ENCODE measurements at regions not wholly inside any gene's neighbourhood (a gene's known extent, or its start where the extent isn't known, plus 50 kb on each side); places are given as distances from the start of the nearest gene placed in this dataset.

GRCh38 chr3:28125342-28125741, 116.1 kb upstream of the CMC1 start:
- H4K20me1 ChIP-seq (ENCODE audit: insufficient read depth, low read length): no peaks in the 10 kb centered on the region
- peaks cover 9% of the 10 kb centered on the region for H3K4me1 ChIP-seq (ENCODE audit: insufficient read depth, low read length)
- H3K36me3 ChIP-seq (ENCODE audit: insufficient read depth, low read length): no peaks in the 10 kb centered on the region
- DNase-seq: no peak
- H2AFZ ChIP-seq (ENCODE audit: low read depth, low read length): peak overlapping the region; percentile 19; the same call in 1 of the 2 replicates
- no peaks in the 10 kb centered on the region for H3K27me3 ChIP-seq (ENCODE audit: insufficient read depth, low read length, poor library complexity)
- no peak overlapping the region for H3K27ac ChIP-seq (ENCODE audit: low read length)
- no peak overlapping the region for H3K9ac ChIP-seq (ENCODE audit: low read depth, low read length)
- TF ChIP-seq EZH2 (IDR thresholded peaks at IDR 0.05; ENCODE audit: borderline replicate concordance, low read depth, low read length, severe bottlenecking): no peak
- TF ChIP-seq, protein P1, sequence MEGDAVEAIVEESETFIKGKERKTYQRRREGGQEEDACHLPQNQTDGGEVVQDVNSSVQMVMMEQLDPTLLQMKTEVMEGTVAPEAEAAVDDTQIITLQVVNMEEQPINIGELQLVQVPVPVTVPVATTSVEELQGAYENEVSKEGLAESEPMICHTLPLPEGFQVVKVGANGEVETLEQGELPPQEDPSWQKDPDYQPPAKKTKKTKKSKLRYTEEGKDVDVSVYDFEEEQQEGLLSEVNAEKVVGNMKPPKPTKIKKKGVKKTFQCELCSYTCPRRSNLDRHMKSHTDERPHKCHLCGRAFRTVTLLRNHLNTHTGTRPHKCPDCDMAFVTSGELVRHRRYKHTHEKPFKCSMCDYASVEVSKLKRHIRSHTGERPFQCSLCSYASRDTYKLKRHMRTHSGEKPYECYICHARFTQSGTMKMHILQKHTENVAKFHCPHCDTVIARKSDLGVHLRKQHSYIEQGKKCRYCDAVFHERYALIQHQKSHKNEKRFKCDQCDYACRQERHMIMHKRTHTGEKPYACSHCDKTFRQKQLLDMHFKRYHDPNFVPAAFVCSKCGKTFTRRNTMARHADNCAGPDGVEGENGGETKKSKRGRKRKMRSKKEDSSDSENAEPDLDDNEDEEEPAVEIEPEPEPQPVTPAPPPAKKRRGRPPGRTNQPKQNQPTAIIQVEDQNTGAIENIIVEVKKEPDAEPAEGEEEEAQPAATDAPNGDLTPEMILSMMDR (IDR thresholded peaks at IDR 0.05; ENCODE audit: borderline replicate concordance, extremely low read depth, low read length, poor library complexity, severe bottlenecking): no peak
- H3K4me2 ChIP-seq (ENCODE audit: insufficient read depth, low read length): no peak overlapping the region
- H3K79me2 ChIP-seq (ENCODE audit: insufficient read depth, low read length): no peaks in the 10 kb centered on the region
- no peak overlapping the region for H3K4me3 ChIP-seq (ENCODE audit: low read depth in 1 of 2, low read length in 2 of 2)
- ATAC-seq (ENCODE audit: insufficient read depth, low read depth): no peak
- H3K9me3 ChIP-seq (ENCODE audit: insufficient read depth, low read length, severe bottlenecking): no peaks in the 10 kb centered on the region

GRCh38 chr3:28130836-28131235, 110.6 kb upstream of the CMC1 start:
- H3K9ac ChIP-seq (ENCODE audit: low read depth, low read length): no peak overlapping the region
- H3K4me2 ChIP-seq (ENCODE audit: insufficient read depth, low read length): no peak overlapping the region
- no peaks in the 10 kb centered on the region for H3K36me3 ChIP-seq (ENCODE audit: insufficient read depth, low read length)
- H3K4me1 ChIP-seq (ENCODE audit: insufficient read depth, low read length): no peaks in the 10 kb centered on the region
- H3K27me3 ChIP-seq (ENCODE audit: insufficient read depth, low read length, poor library complexity): no peaks in the 10 kb centered on the region
- H3K4me3 ChIP-seq (ENCODE audit: low read depth in 1 of 2, low read length in 2 of 2): no peak overlapping the region
- no peaks in the 10 kb centered on the region for H3K79me2 ChIP-seq (ENCODE audit: insufficient read depth, low read length)
- no peaks in the 10 kb centered on the region for H4K20me1 ChIP-seq (ENCODE audit: insufficient read depth, low read length)
- no peak overlapping the region for H3K27ac ChIP-seq (ENCODE audit: low read length)
- DNase-seq (no peak), ATAC-seq (ENCODE audit: insufficient read depth, low read depth) (no peak)
- no peaks in the 10 kb centered on the region for H3K9me3 ChIP-seq (ENCODE audit: insufficient read depth, low read length, severe bottlenecking)
- no peak for TF ChIP-seq EZH2 (IDR thresholded peaks at IDR 0.05; ENCODE audit: borderline replicate concordance, low read depth, low read length, severe bottlenecking)
- TF ChIP-seq, protein P1 (IDR thresholded peaks at IDR 0.05; ENCODE audit: borderline replicate concordance, extremely low read depth, low read length, poor library complexity, severe bottlenecking): no peak
- no peak overlapping the region for H2AFZ ChIP-seq (ENCODE audit: low read depth, low read length)

DNA sequence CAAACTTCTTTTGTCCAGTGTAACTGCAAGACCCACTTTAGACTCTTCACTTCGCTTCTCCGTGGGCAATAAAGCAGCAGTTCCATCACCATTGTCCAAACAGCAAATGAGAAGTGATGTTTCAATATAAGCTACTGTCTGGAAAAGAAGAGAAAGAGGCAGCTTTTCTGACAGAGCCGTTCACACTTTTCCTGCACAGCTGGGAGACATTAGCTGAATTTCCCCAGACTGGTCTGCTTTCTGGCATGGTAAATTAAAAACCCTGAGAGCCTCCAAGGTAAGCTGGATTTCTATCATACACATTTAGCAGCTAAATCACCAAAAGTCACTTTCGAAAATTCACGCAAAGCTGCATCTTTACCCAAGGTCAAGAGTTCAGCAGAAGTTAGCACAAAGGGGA, 108.5 kb upstream of the CMC1 start:
- Histone ChIP-seq H3K4me1 (ENCODE audit: insufficient read depth, low read length) (no peaks in the 10 kb centered on the region), H3K36me3 (ENCODE audit: insufficient read depth, low read length) (no peaks in the 10 kb centered on the region), H3K4me3 (ENCODE audit: low read depth in 1 of 2, low read length in 2 of 2) (no peak overlapping the region), H4K20me1 (ENCODE audit: insufficient read depth, low read length) (no peaks in the 10 kb centered on the region), H3K9me3 (ENCODE audit: insufficient read depth, low read length, severe bottlenecking) (no peaks in the 10 kb centered on the region), H3K4me2 (ENCODE audit: insufficient read depth, low read length) (no peak overlapping the region), H3K27ac (ENCODE audit: low read length) (no peak overlapping the region), H3K9ac (ENCODE audit: low read depth, low read length) (no peak overlapping the region), H3K79me2 (ENCODE audit: insufficient read depth, low read length) (no peaks in the 10 kb centered on the region), H2AFZ (ENCODE audit: low read depth, low read length) (no peak overlapping the region), H3K27me3 (ENCODE audit: insufficient read depth, low read length, poor library complexity) (no peaks in the 10 kb centered on the region)
- ATAC-seq (ENCODE audit: insufficient read depth, low read depth) (no peak), DNase-seq (no peak)
- TF ChIP-seq, protein P1 (IDR thresholded peaks at IDR 0.05; ENCODE audit: borderline replicate concordance, extremely low read depth, low read length, poor library complexity, severe bottlenecking): no peak
- no peak for TF ChIP-seq EZH2 (IDR thresholded peaks at IDR 0.05; ENCODE audit: borderline replicate concordance, low read depth, low read length, severe bottlenecking)

DNA sequence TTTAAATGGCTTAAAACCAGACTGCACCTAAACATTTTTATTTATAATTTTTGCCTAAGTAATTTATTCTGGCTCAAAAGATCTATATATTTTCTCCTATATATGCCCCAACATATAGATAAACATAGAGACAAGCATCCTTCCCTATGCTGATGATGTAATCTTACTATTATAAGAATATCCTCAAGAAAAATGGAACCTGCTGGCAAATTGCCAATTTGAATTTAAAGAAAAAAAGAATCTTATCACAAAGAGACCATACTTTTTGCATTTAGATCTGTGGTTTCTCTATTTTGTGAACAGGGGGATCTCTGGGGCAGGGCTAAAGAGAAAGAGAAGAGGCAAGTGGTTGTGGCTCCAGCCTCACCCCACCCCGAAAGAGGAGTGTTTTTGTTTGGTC, 107.2 kb upstream of the CMC1 start:
- Histone ChIP-seq H3K4me1 (ENCODE audit: insufficient read depth, low read length) (no peaks in the 10 kb centered on the region), H3K36me3 (ENCODE audit: insufficient read depth, low read length) (no peaks in the 10 kb centered on the region), H4K20me1 (ENCODE audit: insufficient read depth, low read length) (no peaks in the 10 kb centered on the region), H3K9ac (ENCODE audit: low read depth, low read length) (no peak overlapping the region), H3K9me3 (ENCODE audit: insufficient read depth, low read length, severe bottlenecking) (no peaks in the 10 kb centered on the region), H3K79me2 (ENCODE audit: insufficient read depth, low read length) (no peaks in the 10 kb centered on the region), H2AFZ (ENCODE audit: low read depth, low read length) (no peak overlapping the region), H3K27ac (ENCODE audit: low read length) (no peak overlapping the region), H3K4me3 (ENCODE audit: low read depth in 1 of 2, low read length in 2 of 2) (no peak overlapping the region), H3K27me3 (ENCODE audit: insufficient read depth, low read length, poor library complexity) (no peaks in the 10 kb centered on the region), H3K4me2 (ENCODE audit: insufficient read depth, low read length) (no peak overlapping the region)
- no peak for ATAC-seq (ENCODE audit: insufficient read depth, low read depth)
- DNase-seq: no peak
- TF ChIP-seq, protein P1 (IDR thresholded peaks at IDR 0.05; ENCODE audit: borderline replicate concordance, extremely low read depth, low read length, poor library complexity, severe bottlenecking): no peak
- TF ChIP-seq EZH2 (IDR thresholded peaks at IDR 0.05; ENCODE audit: borderline replicate concordance, low read depth, low read length, severe bottlenecking): no peak

All from DND-41 (cell line).